ENCODE measurements at regions not wholly inside any gene's neighbourhood (a gene's known extent, or its start where the extent isn't known, plus 50 kb on each side); places are given as distances from the start of the nearest gene placed in this dataset.

DNA sequence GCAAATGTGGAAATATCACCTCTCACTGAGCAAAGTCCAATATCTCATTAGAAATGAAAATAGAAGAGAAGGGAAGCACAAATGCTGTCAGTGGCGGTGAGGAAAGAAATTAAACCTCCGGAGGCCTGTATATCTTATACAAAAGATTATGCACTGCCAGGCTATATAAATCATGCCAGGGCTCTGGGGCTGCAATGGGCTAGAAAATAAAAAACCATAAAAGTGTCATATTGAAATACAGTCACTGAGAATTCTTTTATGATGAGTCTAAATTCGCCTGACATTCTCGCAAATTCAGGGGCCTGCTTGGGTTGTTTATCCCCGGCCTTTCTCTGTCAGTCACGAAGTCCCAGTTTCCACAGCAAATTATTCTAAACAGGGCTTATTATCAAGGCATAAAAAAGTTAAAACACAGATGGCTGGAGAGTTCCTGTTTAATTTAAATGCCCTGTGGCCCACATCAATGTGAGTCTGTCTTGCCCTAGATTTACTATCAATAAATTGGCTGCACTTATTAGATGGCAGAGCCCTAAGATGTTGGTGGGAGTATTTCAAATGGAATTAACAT is 193.8 kb downstream of the SNX10 start:
- TF ChIP-seq, protein P1, sequence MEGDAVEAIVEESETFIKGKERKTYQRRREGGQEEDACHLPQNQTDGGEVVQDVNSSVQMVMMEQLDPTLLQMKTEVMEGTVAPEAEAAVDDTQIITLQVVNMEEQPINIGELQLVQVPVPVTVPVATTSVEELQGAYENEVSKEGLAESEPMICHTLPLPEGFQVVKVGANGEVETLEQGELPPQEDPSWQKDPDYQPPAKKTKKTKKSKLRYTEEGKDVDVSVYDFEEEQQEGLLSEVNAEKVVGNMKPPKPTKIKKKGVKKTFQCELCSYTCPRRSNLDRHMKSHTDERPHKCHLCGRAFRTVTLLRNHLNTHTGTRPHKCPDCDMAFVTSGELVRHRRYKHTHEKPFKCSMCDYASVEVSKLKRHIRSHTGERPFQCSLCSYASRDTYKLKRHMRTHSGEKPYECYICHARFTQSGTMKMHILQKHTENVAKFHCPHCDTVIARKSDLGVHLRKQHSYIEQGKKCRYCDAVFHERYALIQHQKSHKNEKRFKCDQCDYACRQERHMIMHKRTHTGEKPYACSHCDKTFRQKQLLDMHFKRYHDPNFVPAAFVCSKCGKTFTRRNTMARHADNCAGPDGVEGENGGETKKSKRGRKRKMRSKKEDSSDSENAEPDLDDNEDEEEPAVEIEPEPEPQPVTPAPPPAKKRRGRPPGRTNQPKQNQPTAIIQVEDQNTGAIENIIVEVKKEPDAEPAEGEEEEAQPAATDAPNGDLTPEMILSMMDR (IDR thresholded peaks at IDR 0.05 in 2 of 3, conservative IDR thresholded peaks at IDR 0.05 in 1 of 3; ENCODE audit: control insufficient read depth in 2 of 3, extremely low read depth in 1 of 3, insufficient read depth in 1 of 3, low read depth in 3 of 3, low read length in 3 of 3), result no peak
- no peak for TF ChIP-seq STAT3 (IDR thresholded peaks at IDR 0.05; ENCODE audit: low read depth, low read length)
- TF ChIP-seq, protein P2, sequence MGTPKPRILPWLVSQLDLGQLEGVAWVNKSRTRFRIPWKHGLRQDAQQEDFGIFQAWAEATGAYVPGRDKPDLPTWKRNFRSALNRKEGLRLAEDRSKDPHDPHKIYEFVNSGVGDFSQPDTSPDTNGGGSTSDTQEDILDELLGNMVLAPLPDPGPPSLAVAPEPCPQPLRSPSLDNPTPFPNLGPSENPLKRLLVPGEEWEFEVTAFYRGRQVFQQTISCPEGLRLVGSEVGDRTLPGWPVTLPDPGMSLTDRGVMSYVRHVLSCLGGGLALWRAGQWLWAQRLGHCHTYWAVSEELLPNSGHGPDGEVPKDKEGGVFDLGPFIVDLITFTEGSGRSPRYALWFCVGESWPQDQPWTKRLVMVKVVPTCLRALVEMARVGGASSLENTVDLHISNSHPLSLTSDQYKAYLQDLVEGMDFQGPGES (IDR thresholded peaks at IDR 0.05), result no peak
- TF ChIP-seq MEF2A (IDR thresholded peaks at IDR 0.05; ENCODE audit: insufficient read depth, low read depth, low read length), result no peak
- no peak for TF ChIP-seq JUNB (IDR thresholded peaks at IDR 0.05)
- TF ChIP-seq, protein P3, sequence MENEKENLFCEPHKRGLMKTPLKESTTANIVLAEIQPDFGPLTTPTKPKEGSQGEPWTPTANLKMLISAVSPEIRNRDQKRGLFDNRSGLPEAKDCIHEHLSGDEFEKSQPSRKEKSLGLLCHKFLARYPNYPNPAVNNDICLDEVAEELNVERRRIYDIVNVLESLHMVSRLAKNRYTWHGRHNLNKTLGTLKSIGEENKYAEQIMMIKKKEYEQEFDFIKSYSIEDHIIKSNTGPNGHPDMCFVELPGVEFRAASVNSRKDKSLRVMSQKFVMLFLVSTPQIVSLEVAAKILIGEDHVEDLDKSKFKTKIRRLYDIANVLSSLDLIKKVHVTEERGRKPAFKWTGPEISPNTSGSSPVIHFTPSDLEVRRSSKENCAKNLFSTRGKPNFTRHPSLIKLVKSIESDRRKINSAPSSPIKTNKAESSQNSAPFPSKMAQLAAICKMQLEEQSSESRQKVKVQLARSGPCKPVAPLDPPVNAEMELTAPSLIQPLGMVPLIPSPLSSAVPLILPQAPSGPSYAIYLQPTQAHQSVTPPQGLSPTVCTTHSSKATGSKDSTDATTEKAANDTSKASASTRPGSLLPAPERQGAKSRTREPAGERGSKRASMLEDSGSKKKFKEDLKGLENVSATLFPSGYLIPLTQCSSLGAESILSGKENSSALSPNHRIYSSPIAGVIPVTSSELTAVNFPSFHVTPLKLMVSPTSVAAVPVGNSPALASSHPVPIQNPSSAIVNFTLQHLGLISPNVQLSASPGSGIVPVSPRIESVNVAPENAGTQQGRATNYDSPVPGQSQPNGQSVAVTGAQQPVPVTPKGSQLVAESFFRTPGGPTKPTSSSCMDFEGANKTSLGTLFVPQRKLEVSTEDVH (IDR thresholded peaks at IDR 0.05; ENCODE audit: low read depth, partially characterized antibody), result no peak
- TF ChIP-seq RAD21 (IDR thresholded peaks at IDR 0.05; ENCODE audit: insufficient read depth, low read depth, low read length), result no peak
- TF ChIP-seq YBX1 (IDR thresholded peaks at IDR 0.05), result no peak
- TF ChIP-seq, protein P4, sequence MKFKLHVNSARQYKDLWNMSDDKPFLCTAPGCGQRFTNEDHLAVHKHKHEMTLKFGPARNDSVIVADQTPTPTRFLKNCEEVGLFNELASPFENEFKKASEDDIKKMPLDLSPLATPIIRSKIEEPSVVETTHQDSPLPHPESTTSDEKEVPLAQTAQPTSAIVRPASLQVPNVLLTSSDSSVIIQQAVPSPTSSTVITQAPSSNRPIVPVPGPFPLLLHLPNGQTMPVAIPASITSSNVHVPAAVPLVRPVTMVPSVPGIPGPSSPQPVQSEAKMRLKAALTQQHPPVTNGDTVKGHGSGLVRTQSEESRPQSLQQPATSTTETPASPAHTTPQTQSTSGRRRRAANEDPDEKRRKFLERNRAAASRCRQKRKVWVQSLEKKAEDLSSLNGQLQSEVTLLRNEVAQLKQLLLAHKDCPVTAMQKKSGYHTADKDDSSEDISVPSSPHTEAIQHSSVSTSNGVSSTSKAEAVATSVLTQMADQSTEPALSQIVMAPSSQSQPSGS (IDR thresholded peaks at IDR 0.05; ENCODE audit: low read length), result no peak
- no peak for TF ChIP-seq NR2C2 (IDR thresholded peaks at IDR 0.05; ENCODE audit: borderline replicate concordance, control insufficient read depth, insufficient read length, low read depth)
- no peak for TF ChIP-seq EZH2 (IDR thresholded peaks at IDR 0.05; ENCODE audit: borderline replicate concordance, control insufficient read depth, low read depth, low read length)

All from GM12878 (cell line).